Neural crest cell (in vitro differentiated cells): ENCODE measurements at regions not wholly inside any gene's neighbourhood (a gene's known extent, or its start where the extent isn't known, plus 50 kb on each side); places are given as distances from the start of the nearest gene placed in this dataset.
A peak's percentile ranks its signal among the peaks of the same experiment; 100 is the strongest.

ENCODE experiments used
- DNase-seq: peaks from one replicate; pipeline ENCODE4 v3.0.0; 2021; ENCODE audit warnings: low read depth, mixed read lengths, low spot score
- H3K27ac Mint-ChIP-seq: one replicate; pipeline ENCODE4 v1.8.0; 2021; ENCODE audit warnings: mild to moderate bottlenecking, mixed read lengths; ENCODE audit not compliant: unreplicated experiment
- H3K27me3 Mint-ChIP-seq: 2 replicates; pipeline ENCODE4 v1.8.0; 2021; ENCODE audit warnings: low read depth, mild to moderate bottlenecking, mixed read lengths
- H3K36me3 Mint-ChIP-seq: 2 replicates; pipeline ENCODE4 v1.8.0; 2021; ENCODE audit warnings: low read depth, mild to moderate bottlenecking, mixed read lengths
- H3K4me1 Mint-ChIP-seq: 2 replicates; pipeline ENCODE4 v1.8.0; 2021; ENCODE audit warnings: mixed read lengths
- H3K4me3 Mint-ChIP-seq: one replicate; pipeline ENCODE4 v1.8.0; 2021; ENCODE audit warnings: mild to moderate bottlenecking, mixed read lengths
- H3K9me3 Mint-ChIP-seq: 2 replicates; pipeline ENCODE4 v1.8.0; 2021; ENCODE audit warnings: mixed read lengths
- TF ChIP-seq, protein P1 (sequence below): fragments of 200-600 bp; sonication (generic); conservative IDR thresholded peaks from 2 replicates; pipeline ENCODE4 v1.5.0; 2021; ENCODE audit warnings: antibody characterized with exemption, mild to moderate bottlenecking

- H3K36me3 Mint-ChIP-seq, result no peaks in the 10 kb centered on the region
- no peak overlapping the region for H3K27ac Mint-ChIP-seq
- TF ChIP-seq, protein P1, sequence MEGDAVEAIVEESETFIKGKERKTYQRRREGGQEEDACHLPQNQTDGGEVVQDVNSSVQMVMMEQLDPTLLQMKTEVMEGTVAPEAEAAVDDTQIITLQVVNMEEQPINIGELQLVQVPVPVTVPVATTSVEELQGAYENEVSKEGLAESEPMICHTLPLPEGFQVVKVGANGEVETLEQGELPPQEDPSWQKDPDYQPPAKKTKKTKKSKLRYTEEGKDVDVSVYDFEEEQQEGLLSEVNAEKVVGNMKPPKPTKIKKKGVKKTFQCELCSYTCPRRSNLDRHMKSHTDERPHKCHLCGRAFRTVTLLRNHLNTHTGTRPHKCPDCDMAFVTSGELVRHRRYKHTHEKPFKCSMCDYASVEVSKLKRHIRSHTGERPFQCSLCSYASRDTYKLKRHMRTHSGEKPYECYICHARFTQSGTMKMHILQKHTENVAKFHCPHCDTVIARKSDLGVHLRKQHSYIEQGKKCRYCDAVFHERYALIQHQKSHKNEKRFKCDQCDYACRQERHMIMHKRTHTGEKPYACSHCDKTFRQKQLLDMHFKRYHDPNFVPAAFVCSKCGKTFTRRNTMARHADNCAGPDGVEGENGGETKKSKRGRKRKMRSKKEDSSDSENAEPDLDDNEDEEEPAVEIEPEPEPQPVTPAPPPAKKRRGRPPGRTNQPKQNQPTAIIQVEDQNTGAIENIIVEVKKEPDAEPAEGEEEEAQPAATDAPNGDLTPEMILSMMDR, result no peak
- H3K9me3 Mint-ChIP-seq, result no peaks in the 10 kb centered on the region
- DNase-seq, result no peak
- peaks cover 14% of the 10 kb centered on the region for H3K4me1 Mint-ChIP-seq
- no peaks in the 10 kb centered on the region for H3K27me3 Mint-ChIP-seq
- no peak overlapping the region for H3K4me3 Mint-ChIP-seq
Observed at GRCh38 chr10:69741671-69742355, 59.9 kb upstream of the COL13A1 start.

DNA sequence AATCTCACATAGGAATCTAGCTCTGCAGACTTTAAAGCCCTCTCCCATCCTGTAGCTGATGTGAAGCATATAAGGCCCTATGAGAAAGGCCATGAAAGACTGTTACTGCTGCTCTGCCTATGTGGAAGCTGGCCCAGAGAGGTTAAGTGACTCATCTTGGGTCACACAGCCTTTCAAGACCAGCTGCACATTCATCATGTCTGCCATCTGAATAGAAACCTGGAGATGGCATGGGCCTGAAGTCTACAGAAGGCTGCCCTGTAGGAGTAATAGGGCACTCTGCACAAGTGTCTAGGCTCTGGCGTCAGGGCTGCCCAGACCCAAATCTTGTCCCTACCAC, 59.4 kb upstream of the COL13A1 start:
- no peak for DNase-seq
- no peaks in the 10 kb centered on the region for H3K27me3 Mint-ChIP-seq
- H3K9me3 Mint-ChIP-seq, result no peaks in the 10 kb centered on the region
- H3K36me3 Mint-ChIP-seq, result no peaks in the 10 kb centered on the region
- no peak overlapping the region for H3K27ac Mint-ChIP-seq
- H3K4me3 Mint-ChIP-seq, result no peak overlapping the region
- peaks cover 14% of the 10 kb centered on the region for H3K4me1 Mint-ChIP-seq
- TF ChIP-seq, protein P1, result no peak

- TF ChIP-seq, protein P1, result peak; percentile 56
- no peaks in the 10 kb centered on the region for H3K36me3 Mint-ChIP-seq
- no peak overlapping the region for H3K4me3 Mint-ChIP-seq
- H3K27ac Mint-ChIP-seq, result no peak overlapping the region
- DNase-seq, result peak; percentile 65
- H3K4me1 Mint-ChIP-seq, result peaks cover 14% of the 10 kb centered on the region
- H3K9me3 Mint-ChIP-seq, result no peaks in the 10 kb centered on the region
- no peaks in the 10 kb centered on the region for H3K27me3 Mint-ChIP-seq
Observed at GRCh38 chr10:69742928-69743602, 58.6 kb upstream of the COL13A1 start.

DNA sequence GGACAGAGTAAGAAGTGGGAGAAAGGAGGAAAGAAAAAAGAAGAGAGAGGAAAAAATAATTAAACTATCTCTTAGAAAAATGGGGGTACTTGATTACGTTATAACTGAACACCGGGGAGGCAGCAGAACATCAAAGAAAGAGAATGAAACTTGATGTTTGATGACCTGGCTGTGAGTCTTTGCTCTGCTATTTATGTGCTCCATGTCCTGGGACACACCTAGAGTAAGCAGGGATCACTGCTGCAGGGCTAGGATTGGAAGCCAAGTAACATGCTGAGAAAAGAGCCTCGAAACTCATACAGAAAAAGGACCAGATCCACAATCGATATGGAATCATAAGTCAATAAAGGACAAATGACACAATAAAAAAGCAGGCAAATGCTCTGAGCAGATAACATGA, 56.7 kb upstream of the COL13A1 start:
- Mint-ChIP-seq H3K4me3 (no peak overlapping the region), H3K4me1 (peaks cover 4% of the 10 kb centered on the region), H3K9me3 (no peaks in the 10 kb centered on the region), H3K27me3 (no peaks in the 10 kb centered on the region), H3K36me3 (no peaks in the 10 kb centered on the region), H3K27ac (no peak overlapping the region)
- no peak for DNase-seq
- TF ChIP-seq, protein P1, result no peak

- Mint-ChIP-seq H3K27me3 (no peaks in the 10 kb centered on the region), H3K9me3 (no peaks in the 10 kb centered on the region), H3K4me3 (no peak overlapping the region), H3K36me3 (no peaks in the 10 kb centered on the region), H3K4me1 (peaks cover 11% of the 10 kb centered on the region), H3K27ac (no peak overlapping the region)
- no peak for DNase-seq
- TF ChIP-seq, protein P1, result no peak
Observed at GRCh38 chr10:69745698-69746097, 56.0 kb upstream of the COL13A1 start.
